ENCODE measurements at regions not wholly inside any gene's neighbourhood (a gene's known extent, or its start where the extent isn't known, plus 50 kb on each side); places are given as distances from the start of the nearest gene placed in this dataset.

- TF ChIP-seq EP300 (IDR thresholded peaks at IDR 0.05; ENCODE audit: low read depth) (no peak), POLR2A (IDR thresholded peaks at IDR 0.05) (no peak)
- TF ChIP-seq, protein P1, sequence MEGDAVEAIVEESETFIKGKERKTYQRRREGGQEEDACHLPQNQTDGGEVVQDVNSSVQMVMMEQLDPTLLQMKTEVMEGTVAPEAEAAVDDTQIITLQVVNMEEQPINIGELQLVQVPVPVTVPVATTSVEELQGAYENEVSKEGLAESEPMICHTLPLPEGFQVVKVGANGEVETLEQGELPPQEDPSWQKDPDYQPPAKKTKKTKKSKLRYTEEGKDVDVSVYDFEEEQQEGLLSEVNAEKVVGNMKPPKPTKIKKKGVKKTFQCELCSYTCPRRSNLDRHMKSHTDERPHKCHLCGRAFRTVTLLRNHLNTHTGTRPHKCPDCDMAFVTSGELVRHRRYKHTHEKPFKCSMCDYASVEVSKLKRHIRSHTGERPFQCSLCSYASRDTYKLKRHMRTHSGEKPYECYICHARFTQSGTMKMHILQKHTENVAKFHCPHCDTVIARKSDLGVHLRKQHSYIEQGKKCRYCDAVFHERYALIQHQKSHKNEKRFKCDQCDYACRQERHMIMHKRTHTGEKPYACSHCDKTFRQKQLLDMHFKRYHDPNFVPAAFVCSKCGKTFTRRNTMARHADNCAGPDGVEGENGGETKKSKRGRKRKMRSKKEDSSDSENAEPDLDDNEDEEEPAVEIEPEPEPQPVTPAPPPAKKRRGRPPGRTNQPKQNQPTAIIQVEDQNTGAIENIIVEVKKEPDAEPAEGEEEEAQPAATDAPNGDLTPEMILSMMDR (IDR thresholded peaks at IDR 0.05): no peak
These were observed 108.8 kb upstream of the PCED1B start for GRCh38 chr12:46970636-46971035.

Measured in transverse colon (tissue), 3 donors.